ENCODE measurements at regions not wholly inside any gene's neighbourhood (a gene's known extent, or its start where the extent isn't known, plus 50 kb on each side); places are given as distances from the start of the nearest gene placed in this dataset.

DNA sequence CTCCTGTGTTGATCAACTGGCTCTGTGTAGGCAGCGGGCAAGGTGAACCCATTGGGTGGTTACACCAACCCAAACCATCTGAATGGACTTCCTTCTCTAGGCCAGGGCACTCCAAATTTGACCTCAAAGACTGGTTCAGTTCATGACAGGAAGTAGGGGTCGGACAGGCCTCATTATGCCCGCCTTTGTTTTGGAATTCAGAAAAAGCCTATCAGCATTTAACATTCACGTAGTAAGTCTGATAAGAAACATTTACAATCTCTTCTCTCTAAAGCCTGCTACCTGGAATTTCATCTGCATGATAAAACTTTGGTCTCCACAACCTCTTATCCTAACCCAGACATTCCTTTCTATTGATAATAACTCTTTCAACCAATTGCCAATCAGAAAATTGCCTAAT is 97.1 kb upstream of the ETV3 start:
- POLR2A ChIA-PET, result no interaction called here
- no peak for TF ChIP-seq CTCF (IDR thresholded peaks at IDR 0.05; ENCODE audit: control extremely low read depth, extremely low read depth, low read depth, missing control alignments)
- CTCF ChIA-PET, result no interaction called here
- no peak for DNase-seq (ENCODE audit: extremely low spot score)

DNA sequence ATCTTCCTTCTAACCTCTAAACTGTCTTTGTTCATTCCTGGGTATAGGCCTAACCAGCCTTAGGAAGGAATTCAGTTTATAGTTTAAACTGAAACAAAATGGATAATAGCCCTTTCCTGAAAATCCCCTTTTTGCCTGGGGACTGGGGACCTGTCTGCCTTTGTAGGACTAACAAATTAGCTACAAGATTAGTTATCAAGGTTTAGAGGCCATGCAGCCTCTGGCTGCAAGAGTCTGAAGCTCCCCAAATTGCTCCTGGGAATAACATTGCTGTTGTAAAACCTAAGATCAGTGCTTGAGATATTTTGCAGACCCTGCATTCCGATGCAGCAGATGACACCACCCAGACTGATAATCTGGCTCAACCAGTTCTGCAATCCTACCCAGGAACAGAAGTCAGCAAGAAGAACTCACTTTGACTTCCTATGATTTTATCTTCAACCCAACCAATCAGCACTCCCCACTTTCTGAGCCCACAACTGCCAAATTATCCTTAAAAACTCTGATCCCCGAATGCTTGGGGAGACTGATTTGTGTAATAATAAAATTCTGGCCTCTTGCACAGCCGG is 96.6 kb upstream of the ETV3 start:
- no peak for DNase-seq (ENCODE audit: extremely low spot score)
- CTCF ChIA-PET, result no interaction called here
- POLR2A ChIA-PET, result no interaction called here
- TF ChIP-seq CTCF (IDR thresholded peaks at IDR 0.05; ENCODE audit: control extremely low read depth, extremely low read depth, low read depth, missing control alignments), result no peak

- ChIA-PET CTCF (no interaction called here), POLR2A (no interaction called here)
- DNase-seq (ENCODE audit: extremely low spot score), result no peak
- TF ChIP-seq CTCF (IDR thresholded peaks at IDR 0.05; ENCODE audit: control extremely low read depth, extremely low read depth, low read depth, missing control alignments), result no peak
These were observed 94.9 kb upstream of the ETV3 start for GRCh38 chr1:157233131-157233530.

GRCh38 chr1:157231846-157232525 is 93.8 kb upstream of the ETV3 start:
- no peak for DNase-seq (ENCODE audit: extremely low spot score)
- CTCF ChIA-PET, result no interaction called here
- POLR2A ChIA-PET, result no interaction called here
- TF ChIP-seq CTCF (IDR thresholded peaks at IDR 0.05; ENCODE audit: control extremely low read depth, extremely low read depth, low read depth, missing control alignments), result no peak

GRCh38 chr1:157230500-157230899 is 92.3 kb upstream of the ETV3 start:
- DNase-seq (ENCODE audit: extremely low spot score), result no peak
- no peak for TF ChIP-seq CTCF (IDR thresholded peaks at IDR 0.05; ENCODE audit: control extremely low read depth, extremely low read depth, low read depth, missing control alignments)
- ChIA-PET POLR2A (no interaction called here), CTCF (interaction anchor here (0.9 to 1.5 kb wide), 2 partner anchors 9 to 264 kb away, joined by 3 read pairs; no protein-coding TSS in a partner anchor)

DNA sequence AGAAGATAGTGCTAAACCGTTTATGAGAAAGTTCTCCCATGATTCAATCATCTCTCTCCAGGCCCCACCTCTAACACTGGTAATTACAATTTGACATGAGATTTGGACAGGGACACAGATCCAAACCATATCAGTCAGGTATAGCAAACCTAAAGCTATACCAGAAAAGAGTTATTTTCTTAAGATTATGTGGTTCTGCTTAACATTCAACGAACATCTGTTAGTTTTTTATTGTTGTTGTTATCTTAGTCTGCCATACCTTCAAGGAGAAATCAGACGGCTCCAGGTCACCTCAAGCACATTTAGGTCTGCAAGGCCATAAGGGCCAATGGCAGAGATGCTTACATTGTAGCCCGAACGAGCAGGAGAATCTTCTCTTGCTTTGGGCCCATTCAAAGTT is 89.5 kb upstream of the ETV3 start:
- POLR2A ChIA-PET, result no interaction called here
- TF ChIP-seq CTCF (IDR thresholded peaks at IDR 0.05; ENCODE audit: control extremely low read depth, extremely low read depth, low read depth, missing control alignments), result no peak
- CTCF ChIA-PET, result interaction anchor here (1.6 kb wide), 1 partner anchor 11 kb away, joined by 4 read pairs; no protein-coding TSS in a partner anchor
- no peak for DNase-seq (ENCODE audit: extremely low spot score)

Measured in GM10248 (cell line).